GM12878 (cell line): ENCODE measurements at regions not wholly inside any gene's neighbourhood (a gene's known extent, or its start where the extent isn't known, plus 50 kb on each side); places are given as distances from the start of the nearest gene placed in this dataset.
"Not testable (repeated sequence)": the region's sequence is repeated elsewhere in the genome, so short reads cannot be mapped to it uniquely, and the experiment has no call there.

Source experiments
- BRCA1 ChIP-seq: IDR thresholded peaks from 2 replicates; pipeline ENCODE4 v1.6.1; 2011; ENCODE audit warnings: low read depth, low read length, improper control_type of control experiment
- CEBPB ChIP-seq, 2 experiments: fragments of 150-350 bp in 1 of 2; IDR thresholded peaks; 2 replicates each; pipeline ENCODE4 v1.6.1; 2012 to 2014; ENCODE audit warnings: low read depth in 2 of 2, low read length in 2 of 2, borderline replicate concordance in 1 of 2, inconsistent platforms in 1 of 2
- CHD1 ChIP-seq: IDR thresholded peaks from 2 replicates; pipeline ENCODE4 v1.6.1; 2012; ENCODE audit warnings: low read depth, low read length, improper control_type of control experiment
- CTCF ChIP-seq, 3 experiments: IDR thresholded peaks in 2 of 3; conservative IDR thresholded peaks in 1 of 3; 2 replicates each; pipeline ENCODE4 v1.5.1; 2011; ENCODE audit warnings: low read depth in 3 of 3, low read length in 3 of 3, mild to moderate bottlenecking in 3 of 3, control low read depth in 2 of 3, moderate library complexity in 2 of 3, inconsistent platforms in 1 of 3, mixed read lengths in 1 of 3; ENCODE audit not compliant: control insufficient read depth in 2 of 3, insufficient read depth in 1 of 3; ENCODE audit errors: extremely low read depth in 1 of 3
- FOS ChIP-seq: IDR thresholded peaks from 3 replicates; pipeline ENCODE4 v1.6.1; 2011; ENCODE audit warnings: borderline replicate concordance; ENCODE audit not compliant: insufficient read length; ENCODE audit errors: extremely low read depth
- GATAD2B ChIP-seq: fragments of 450-650 bp; conservative IDR thresholded peaks from 2 replicates; pipeline ENCODE4 v1.6.1; 2017; ENCODE audit warnings: low read depth, mild to moderate bottlenecking, moderate library complexity
- HDAC2 ChIP-seq: fragments of 200-600 bp; sonication (generic); IDR thresholded peaks from 2 replicates; pipeline ENCODE4 v1.6.1; 2017
- JUND ChIP-seq: IDR thresholded peaks from 2 replicates; pipeline ENCODE4 v1.6.1; 2012; ENCODE audit warnings: low read depth, mild to moderate bottlenecking, low read length, improper control_type of control experiment, moderate library complexity
- POLR2A ChIP-seq: IDR thresholded peaks from 2 replicates; pipeline ENCODE4 v1.6.1; 2011; ENCODE audit warnings: low read depth, mild to moderate bottlenecking, low read length
- POLR2AphosphoS5 ChIP-seq: IDR thresholded peaks from 2 replicates; pipeline ENCODE4 v1.6.1; 2011; ENCODE audit warnings: mild to moderate bottlenecking, low read length, inconsistent platforms
- TF ChIP-seq, protein P1 (sequence below): IDR thresholded peaks from 2 replicates; pipeline ENCODE4 v1.6.1; 2012; ENCODE audit warnings: mild to moderate bottlenecking, low read depth, low read length

- not testable (repeated sequence) for TF ChIP-seq CEBPB (IDR thresholded peaks at IDR 0.05; ENCODE audit: borderline replicate concordance in 1 of 2, low read depth in 2 of 2, low read length in 2 of 2); FOS; POLR2AphosphoS5; CTCF (IDR thresholded peaks at IDR 0.05 in 2 of 3, conservative IDR thresholded peaks at IDR 0.05 in 1 of 3; ENCODE audit: control insufficient read depth in 2 of 3, extremely low read depth in 1 of 3, insufficient read depth in 1 of 3, low read depth in 3 of 3, low read length in 3 of 3); JUND; CHD1; GATAD2B; BRCA1; HDAC2; POLR2A
- TF ChIP-seq, protein P1, sequence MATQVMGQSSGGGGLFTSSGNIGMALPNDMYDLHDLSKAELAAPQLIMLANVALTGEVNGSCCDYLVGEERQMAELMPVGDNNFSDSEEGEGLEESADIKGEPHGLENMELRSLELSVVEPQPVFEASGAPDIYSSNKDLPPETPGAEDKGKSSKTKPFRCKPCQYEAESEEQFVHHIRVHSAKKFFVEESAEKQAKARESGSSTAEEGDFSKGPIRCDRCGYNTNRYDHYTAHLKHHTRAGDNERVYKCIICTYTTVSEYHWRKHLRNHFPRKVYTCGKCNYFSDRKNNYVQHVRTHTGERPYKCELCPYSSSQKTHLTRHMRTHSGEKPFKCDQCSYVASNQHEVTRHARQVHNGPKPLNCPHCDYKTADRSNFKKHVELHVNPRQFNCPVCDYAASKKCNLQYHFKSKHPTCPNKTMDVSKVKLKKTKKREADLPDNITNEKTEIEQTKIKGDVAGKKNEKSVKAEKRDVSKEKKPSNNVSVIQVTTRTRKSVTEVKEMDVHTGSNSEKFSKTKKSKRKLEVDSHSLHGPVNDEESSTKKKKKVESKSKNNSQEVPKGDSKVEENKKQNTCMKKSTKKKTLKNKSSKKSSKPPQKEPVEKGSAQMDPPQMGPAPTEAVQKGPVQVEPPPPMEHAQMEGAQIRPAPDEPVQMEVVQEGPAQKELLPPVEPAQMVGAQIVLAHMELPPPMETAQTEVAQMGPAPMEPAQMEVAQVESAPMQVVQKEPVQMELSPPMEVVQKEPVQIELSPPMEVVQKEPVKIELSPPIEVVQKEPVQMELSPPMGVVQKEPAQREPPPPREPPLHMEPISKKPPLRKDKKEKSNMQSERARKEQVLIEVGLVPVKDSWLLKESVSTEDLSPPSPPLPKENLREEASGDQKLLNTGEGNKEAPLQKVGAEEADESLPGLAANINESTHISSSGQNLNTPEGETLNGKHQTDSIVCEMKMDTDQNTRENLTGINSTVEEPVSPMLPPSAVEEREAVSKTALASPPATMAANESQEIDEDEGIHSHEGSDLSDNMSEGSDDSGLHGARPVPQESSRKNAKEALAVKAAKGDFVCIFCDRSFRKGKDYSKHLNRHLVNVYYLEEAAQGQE: not testable (repeated sequence)
Observed at GRCh38 chr20:5453316-5453715, 136.6 kb upstream of the PROKR2 start.
